HuH-7.5 (cell line): ENCODE measurements at regions not wholly inside any gene's neighbourhood (a gene's known extent, or its start where the extent isn't known, plus 50 kb on each side); places are given as distances from the start of the nearest gene placed in this dataset.

Source experiments
- DNase-seq: peaks from one replicate; pipeline ENCODE4 v3.0.0; 2011; ENCODE audit warnings: low spot score

DNA sequence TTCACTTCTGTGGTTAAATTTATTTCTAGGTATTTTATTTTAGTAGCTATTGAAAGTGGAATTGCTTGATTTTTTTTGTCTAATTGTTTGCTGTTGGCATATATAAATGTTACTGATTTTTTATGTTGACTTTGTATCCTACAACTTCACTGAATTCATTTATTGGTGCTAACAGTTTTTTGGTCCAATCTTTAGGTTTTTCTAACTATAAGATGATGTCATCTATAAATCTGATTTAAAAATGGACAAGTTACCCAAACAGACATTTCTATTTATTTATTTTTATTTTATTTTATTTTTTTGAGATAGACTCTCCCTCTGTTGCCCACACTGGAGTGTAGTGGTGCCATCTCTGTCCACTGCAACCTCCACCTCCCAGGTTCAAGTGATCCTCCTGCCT lies 162.3 kb downstream of the COX7C start:
- DNase-seq = no peak

DNA sequence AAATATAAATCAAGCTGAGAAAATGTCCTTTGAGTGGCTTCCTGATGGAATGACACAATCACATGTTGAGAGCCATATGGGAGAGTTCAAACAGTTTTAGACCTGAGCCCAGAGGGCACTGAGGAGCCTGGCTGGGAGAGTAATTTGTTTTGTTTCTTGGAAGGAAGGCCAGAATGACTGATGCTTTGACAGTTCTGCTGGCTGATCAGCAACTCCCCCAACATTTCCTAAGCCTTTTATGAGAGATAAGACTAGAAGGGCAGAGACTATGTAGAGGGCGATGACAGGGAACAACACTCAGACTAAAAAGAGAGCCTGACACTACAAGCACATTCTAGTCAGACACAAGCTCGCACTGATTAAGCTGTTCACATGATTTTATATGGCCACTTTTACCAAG lies 169.2 kb downstream of the COX7C start:
- no peak for DNase-seq

DNA sequence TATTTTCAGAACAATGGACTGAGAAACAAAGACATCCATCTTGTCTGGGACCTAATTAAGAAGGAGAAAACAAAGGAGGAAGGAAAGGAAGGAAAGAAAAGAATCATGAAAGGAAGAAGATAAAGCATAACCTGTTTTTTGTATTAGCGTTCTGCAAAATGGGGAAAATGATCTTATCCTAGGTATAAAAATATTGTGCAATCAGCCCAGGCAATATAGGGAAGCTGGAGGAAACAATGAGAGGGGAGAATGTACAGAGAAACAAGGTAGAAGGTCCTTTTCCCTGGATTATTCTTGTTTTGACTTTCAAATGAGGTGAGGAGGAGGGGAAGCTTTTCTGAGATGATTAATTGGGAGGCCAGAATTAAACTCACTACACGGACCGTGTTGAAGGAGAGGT lies 177.9 kb downstream of the COX7C start:
- DNase-seq = no peak

DNA sequence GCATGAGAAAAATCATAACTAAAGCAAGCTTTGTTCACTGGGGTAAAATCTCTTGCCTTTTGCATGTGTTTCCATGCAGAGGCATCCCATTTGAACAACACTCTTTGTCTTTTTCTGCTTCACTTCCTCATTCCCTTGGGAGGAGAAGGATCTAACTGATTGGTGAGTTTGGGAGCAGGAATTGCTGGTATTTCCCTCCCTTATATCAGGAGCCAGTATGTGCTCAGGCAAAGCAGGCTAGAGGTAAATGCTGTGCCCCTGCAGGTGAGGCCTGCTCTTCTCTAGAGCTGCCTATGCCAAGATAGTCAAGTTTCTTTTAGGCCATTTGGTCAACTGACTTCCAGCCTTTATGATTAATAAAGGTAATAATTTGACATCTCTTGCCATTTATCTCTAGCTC lies 179.9 kb downstream of the COX7C start:
- no peak for DNase-seq

DNA sequence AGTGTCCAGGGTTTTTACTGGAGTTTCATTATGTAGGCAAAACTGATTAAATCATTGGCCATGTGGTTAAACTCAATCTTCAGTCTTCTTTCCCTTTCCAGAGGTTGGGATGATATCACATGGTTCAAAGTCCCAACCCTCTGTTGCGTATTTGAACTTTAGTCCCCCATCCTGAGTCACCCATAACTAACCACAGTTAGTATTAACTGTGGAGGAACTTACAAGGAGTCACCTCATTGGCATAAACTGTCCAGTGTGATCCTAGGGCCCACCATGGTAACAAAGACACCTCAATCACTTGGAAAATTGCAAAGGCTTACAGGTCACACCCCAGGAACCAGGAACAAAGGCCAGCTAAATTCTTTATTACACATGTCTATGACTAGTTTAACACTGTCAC lies 188.5 kb downstream of the COX7C start:
- no peak for DNase-seq

- no peak for DNase-seq
Observed at GRCh38 chr5:86807046-86808031, 189.6 kb downstream of the COX7C start.

- no peak for DNase-seq
Observed at GRCh38 chr5:86814315-86814714, 196.6 kb downstream of the COX7C start.

GRCh38 chr5:86814907-86815306 lies 197.2 kb downstream of the COX7C start:
- no peak for DNase-seq

DNA sequence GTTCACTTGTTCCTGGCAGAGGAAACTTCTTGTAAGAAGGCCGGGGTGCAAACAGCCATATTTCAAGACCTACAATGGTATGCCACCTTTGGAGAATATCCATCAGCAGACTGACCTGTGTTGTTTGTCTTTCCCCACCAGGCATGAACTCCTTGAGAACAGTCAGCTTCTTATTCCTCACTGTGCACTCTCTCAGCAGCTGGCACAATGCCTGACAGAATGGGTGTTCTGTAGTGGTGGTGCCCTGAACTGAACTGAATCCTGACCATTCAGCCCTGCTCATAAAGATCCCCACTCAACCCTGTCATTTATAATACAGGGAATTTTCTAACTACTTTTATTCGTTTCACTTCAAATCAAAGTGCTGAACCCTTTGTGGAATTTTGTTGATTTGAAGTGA lies 206.9 kb downstream of the COX7C start:
- no peak for DNase-seq

GRCh38 chr5:86831128-86831527 lies 213.4 kb downstream of the COX7C start:
- no peak for DNase-seq

DNA sequence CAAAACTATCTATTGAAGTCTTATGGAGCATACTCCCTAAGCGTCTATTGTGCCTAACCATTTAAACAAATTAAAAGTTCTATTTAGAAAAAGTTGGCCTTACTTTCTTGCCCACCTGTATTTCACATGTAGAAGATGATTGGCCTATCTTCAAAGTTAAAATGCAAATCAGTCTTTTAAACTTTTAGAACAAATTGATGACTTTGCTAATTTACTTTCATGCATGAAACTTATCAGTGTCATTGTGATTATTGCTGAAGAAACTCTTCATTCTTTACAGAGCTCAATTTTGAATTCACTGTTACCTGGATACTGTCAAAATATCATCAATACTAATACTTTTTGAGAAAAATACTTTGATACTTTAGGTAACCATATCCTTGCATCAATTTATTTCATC lies 216.1 kb downstream of the COX7C start:
- no peak for DNase-seq

DNA sequence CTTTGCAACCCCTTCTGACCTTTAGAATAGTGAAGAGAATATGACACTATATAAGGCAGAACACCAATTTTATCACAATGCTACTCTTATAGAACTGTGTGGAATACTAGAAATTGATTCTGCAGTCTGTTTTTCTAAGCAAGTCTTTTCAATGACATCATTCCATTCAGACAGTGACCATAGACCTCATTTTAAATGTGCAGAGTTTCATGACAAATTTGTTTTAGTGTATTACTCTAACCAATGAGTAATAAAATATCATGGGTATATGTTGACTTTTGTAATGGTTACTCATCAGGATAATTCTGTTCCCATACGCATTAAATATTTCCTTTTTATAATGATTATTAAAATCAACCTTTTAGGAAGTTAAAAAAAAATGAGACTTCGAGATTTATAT lies 219.9 kb downstream of the COX7C start:
- no peak for DNase-seq

DNA sequence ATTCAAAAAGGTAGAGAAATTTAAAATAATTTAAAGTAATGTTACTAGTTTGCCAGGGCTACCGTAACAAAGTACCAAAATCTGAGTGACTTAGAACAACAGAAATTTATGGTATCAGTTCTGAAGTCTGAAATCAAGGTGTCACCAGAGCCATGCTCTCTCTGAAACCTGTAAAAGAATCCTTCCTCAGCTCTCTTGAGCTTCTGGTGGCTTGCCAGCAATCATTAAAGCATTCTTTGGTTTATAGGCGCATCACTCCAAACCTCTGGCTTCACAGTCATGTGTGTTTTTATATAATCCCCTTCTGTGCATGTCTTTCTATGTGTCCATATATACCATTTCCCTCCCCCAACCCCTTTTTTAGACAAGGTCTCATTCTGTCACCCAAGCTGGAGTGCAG lies 220.3 kb downstream of the COX7C start:
- DNase-seq = no peak

DNA sequence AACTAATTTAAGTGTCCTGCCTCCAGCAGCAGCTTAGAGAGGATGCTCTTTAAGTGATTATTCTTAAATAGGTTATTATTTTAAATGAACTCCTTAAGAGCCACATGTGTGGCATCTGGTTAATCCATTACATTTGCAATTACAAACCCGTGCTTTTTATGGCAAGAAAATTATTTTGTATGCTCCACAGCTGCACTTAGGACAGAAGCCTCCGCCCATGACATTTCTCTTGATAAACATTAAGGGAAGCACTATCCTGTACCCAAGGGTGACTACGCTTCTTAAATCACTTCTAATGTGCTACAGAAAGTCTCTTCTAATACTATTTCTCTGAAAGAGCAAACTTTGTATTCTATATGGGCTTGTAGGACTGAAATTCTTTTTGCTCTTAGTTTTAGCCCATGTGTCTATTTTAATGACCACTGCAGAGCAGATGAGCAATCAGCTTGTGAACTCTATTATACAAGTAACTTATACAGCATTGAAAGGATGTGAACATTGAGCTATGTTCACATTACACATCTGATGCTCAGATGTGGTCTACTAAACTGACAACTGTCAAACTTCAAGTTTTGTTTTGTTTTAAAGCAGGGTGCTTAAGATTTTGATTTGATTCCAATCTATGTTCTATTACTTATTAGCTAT lies 223.4 kb downstream of the COX7C start:
- no peak for DNase-seq

- no peak for DNase-seq
Observed at GRCh38 chr5:86858442-86858841, 240.7 kb downstream of the COX7C start.

- no peak for DNase-seq
Observed at GRCh38 chr5:86861512-86861911, 243.8 kb downstream of the COX7C start.

GRCh38 chr5:86862093-86862492 lies 244.4 kb downstream of the COX7C start:
- DNase-seq = no peak

- DNase-seq = no peak
Observed at GRCh38 chr5:86864051-86864450, 246.3 kb downstream of the COX7C start.

GRCh38 chr5:86865256-86865785 lies 247.6 kb downstream of the COX7C start:
- DNase-seq = no peak

DNA sequence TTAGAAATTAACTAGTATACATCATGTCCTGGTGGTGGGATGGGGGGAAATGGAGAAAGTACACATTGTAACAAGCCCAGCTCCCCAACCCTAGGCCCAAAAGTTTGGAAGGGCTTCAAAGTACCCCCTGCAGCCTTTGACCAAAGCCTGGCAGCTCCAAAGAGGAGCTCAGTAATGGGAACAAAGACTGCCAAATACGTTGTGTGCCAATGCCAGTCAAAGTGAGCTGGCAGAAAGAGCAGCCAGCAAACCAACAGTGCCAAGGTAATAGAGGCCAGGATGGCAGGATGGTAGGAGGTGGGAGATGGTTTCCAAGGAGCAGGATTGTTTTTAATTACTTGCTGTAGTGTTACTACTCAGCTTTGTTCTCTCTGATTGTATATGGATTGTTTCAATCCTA lies 248.3 kb downstream of the COX7C start:
- no peak for DNase-seq

DNA sequence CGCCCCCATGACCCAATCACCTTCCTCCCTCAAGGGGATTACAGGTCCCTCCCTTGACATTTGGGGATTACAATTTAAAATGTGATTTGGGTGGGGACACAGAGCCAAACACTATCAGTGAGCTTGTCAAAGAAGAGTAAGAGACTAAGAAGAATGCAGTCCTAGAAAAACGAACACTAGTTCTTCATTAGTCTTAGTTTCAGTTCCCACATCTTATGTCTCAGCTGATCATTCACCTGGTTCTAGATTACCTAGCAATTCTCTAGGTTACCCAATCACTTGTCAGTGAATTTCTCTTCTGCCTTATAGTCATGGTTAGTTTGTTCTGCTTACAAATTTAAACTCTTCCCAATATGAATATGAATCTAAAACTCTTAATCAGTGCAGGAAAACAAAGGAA lies 251.5 kb downstream of the COX7C start:
- DNase-seq = no peak

DNA sequence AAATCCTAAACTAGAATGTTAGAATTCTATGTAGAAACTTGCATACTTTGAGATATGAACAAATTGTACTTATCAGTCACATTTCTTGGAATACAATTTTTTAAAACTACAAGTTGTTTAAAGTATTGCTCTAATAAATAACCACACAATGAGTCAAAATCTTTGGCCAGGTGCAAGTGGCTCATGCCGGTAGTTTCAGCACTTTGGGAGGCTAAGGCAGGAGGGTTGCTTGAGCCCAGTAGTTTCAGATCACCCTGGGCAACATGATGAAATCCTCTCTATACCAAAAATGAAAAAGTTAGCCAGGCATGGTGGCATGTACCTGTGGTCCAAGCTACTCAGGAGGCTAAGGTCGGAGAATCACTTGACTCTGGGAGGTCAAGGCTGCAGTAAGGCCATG lies 257.8 kb downstream of the COX7C start:
- no peak for DNase-seq

DNA sequence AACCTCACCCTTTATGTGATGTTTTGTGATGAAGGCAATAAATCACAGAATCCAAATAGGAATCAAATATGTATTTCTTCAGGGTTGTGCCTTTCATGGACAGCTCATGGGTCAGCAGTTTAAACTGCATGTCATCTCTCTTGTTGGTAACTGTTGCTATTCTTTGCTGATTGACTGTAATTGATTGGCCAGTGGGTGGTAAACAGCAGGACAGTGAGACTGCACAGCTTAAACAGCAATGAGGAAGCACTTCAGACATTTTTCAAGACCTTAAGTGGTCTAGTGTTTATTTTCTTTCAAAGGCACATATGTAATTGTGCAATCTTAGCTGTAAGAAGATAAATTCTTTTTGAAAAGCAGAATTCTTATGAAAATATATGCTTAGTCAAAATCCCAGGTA lies 260.5 kb downstream of the COX7C start:
- no peak for DNase-seq
